HG03432 (cell line): ENCODE measurements at regions not wholly inside any gene's neighbourhood (a gene's known extent, or its start where the extent isn't known, plus 50 kb on each side); places are given as distances from the start of the nearest gene placed in this dataset.

Experiments
- ATAC-seq: cut with Tn5 transposase; IDR thresholded peaks from one replicate; pipeline ENCODE4 v1.9.1; 2021; ENCODE audit warnings: mild to moderate bottlenecking, moderate library complexity; ENCODE audit not compliant: unreplicated experiment

GRCh38 chr2:129462349-129462748 lies 517.1 kb upstream of the RAB6C start:
- no peak for ATAC-seq

- ATAC-seq, result no peak
Observed at GRCh38 chr2:129462967-129463366, 516.5 kb upstream of the RAB6C start.

- ATAC-seq, result no peak
Observed at GRCh38 chr2:129464036-129464435, 515.4 kb upstream of the RAB6C start.

- ATAC-seq, result no peak
Observed at GRCh38 chr2:129464631-129465030, 514.8 kb upstream of the RAB6C start.

GRCh38 chr2:129465045-129465444 lies 514.4 kb upstream of the RAB6C start:
- no peak for ATAC-seq

- ATAC-seq, result no peak
Observed at GRCh38 chr2:129466389-129466788, 513.1 kb upstream of the RAB6C start.

- ATAC-seq, result no peak
Observed at GRCh38 chr2:129467012-129467779, 512.3 kb upstream of the RAB6C start.

GRCh38 chr2:129467941-129468340 lies 511.5 kb upstream of the RAB6C start:
- ATAC-seq, result no peak

- no peak for ATAC-seq
Observed at GRCh38 chr2:129468879-129469278, 510.6 kb upstream of the RAB6C start.

GRCh38 chr2:129469389-129469788 lies 510.1 kb upstream of the RAB6C start:
- no peak for ATAC-seq

GRCh38 chr2:129469871-129470270 lies 509.6 kb upstream of the RAB6C start:
- no peak for ATAC-seq

- ATAC-seq, result no peak
Observed at GRCh38 chr2:129478902-129479517, 500.5 kb upstream of the RAB6C start.

GRCh38 chr2:129479892-129480291 lies 499.6 kb upstream of the RAB6C start:
- ATAC-seq, result no peak

- no peak for ATAC-seq
Observed at GRCh38 chr2:129480790-129481189, 498.7 kb upstream of the RAB6C start.

- ATAC-seq, result no peak
Observed at GRCh38 chr2:129481306-129482219, 497.9 kb upstream of the RAB6C start.

- no peak for ATAC-seq
Observed at GRCh38 chr2:129482626-129483025, 496.8 kb upstream of the RAB6C start.

- ATAC-seq, result peak; percentile 84
Observed at GRCh38 chr2:129483366-129483765, 496.1 kb upstream of the RAB6C start.

- ATAC-seq, result no peak
Observed at GRCh38 chr2:129484999-129485897, 494.2 kb upstream of the RAB6C start.

- ATAC-seq, result no peak
Observed at GRCh38 chr2:129488376-129488775, 491.1 kb upstream of the RAB6C start.

- ATAC-seq, result no peak
Observed at GRCh38 chr2:129490641-129491040, 488.8 kb upstream of the RAB6C start.

- ATAC-seq, result no peak
Observed at GRCh38 chr2:129491308-129491707, 488.2 kb upstream of the RAB6C start.
